ENCODE measurements at regions not wholly inside any gene's neighbourhood (a gene's known extent, or its start where the extent isn't known, plus 50 kb on each side); places are given as distances from the start of the nearest gene placed in this dataset.

GRCh38 chr12:33589576-33590114 lies 150.0 kb upstream of the SYT10 start (continued):
- TF ChIP-seq CHD2 (IDR thresholded peaks at IDR 0.05; ENCODE audit: low read length, partially characterized antibody) (no peak), RXRA (IDR thresholded peaks at IDR 0.05; ENCODE audit: borderline replicate concordance, low read depth) (no peak), NFIC (IDR thresholded peaks at IDR 0.05; ENCODE audit: borderline replicate concordance) (no peak), FOXJ3 (CRISPR knock-in tag; IDR thresholded peaks at IDR 0.05) (no peak), MEF2A (IDR thresholded peaks at IDR 0.05; ENCODE audit: borderline replicate concordance, low read depth) (no peak), GABPA (IDR thresholded peaks at IDR 0.05; ENCODE audit: low read depth) (no peak)

- WGBS (ENCODE audit: low lambda C conversion rate), result 11% methylated on average over 1 of the region's 1 CpG
- no peak overlapping the region for H3K4me3 ChIP-seq (ENCODE audit: low read depth in 2 of 2, low read length in 1 of 2)
- H3K9ac ChIP-seq, result no peak overlapping the region
- CTCF ChIA-PET, result no interaction called here
- H3K4me1 ChIP-seq (ENCODE audit: control insufficient read depth in 1 of 2, insufficient read depth in 2 of 2, low read depth in 1 of 2, low read length in 1 of 2), result no peaks in the 10 kb centered on the region
- H3K27ac ChIP-seq (ENCODE audit: low read depth in 2 of 2, low read length in 1 of 2), result no peak overlapping the region
- no peak overlapping the region for H3K4me2 ChIP-seq
- no peak overlapping the region for H2AFZ ChIP-seq (ENCODE audit: low read depth)
- H3F3A ChIP-seq (replicated peaks; ENCODE audit: insufficient read depth), result no peaks in the 10 kb centered on the region
- POLR2A ChIA-PET, result no interaction called here
- H3K36me3 ChIP-seq (replicated peaks in 1 of 2; ENCODE audit: control insufficient read depth in 1 of 2, insufficient read depth in 2 of 2, low read length in 1 of 2), result no peaks in the 10 kb centered on the region
- H4K20me1 ChIP-seq (ENCODE audit: insufficient read depth), result no peaks in the 10 kb centered on the region
- no peaks in the 10 kb centered on the region for H3K9me3 ChIP-seq
- no peaks in the 10 kb centered on the region for H3K9me2 ChIP-seq
- no peaks in the 10 kb centered on the region for H3K27me3 ChIP-seq (ENCODE audit: insufficient read depth)
- no peaks in the 10 kb centered on the region for H3K79me2 ChIP-seq (ENCODE audit: insufficient read depth)
- TF ChIP-seq RXRA (IDR thresholded peaks at IDR 0.05; ENCODE audit: borderline replicate concordance, low read depth), result no peak
- TF ChIP-seq EZH2phosphoT487 (IDR thresholded peaks at IDR 0.05; ENCODE audit: borderline replicate concordance, low read depth), result no peak
- TF ChIP-seq, protein P1, sequence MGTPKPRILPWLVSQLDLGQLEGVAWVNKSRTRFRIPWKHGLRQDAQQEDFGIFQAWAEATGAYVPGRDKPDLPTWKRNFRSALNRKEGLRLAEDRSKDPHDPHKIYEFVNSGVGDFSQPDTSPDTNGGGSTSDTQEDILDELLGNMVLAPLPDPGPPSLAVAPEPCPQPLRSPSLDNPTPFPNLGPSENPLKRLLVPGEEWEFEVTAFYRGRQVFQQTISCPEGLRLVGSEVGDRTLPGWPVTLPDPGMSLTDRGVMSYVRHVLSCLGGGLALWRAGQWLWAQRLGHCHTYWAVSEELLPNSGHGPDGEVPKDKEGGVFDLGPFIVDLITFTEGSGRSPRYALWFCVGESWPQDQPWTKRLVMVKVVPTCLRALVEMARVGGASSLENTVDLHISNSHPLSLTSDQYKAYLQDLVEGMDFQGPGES (IDR thresholded peaks at IDR 0.05; ENCODE audit: low read depth, low read length), result no peak
- TF ChIP-seq FOSL2 (IDR thresholded peaks at IDR 0.05; ENCODE audit: borderline replicate concordance, low read depth), result no peak
- TF ChIP-seq POLR2AphosphoS5 (IDR thresholded peaks at IDR 0.05; ENCODE audit: low read depth, low read length), result no peak
- no peak for TF ChIP-seq RCOR1 (IDR thresholded peaks at IDR 0.05; ENCODE audit: low read length)
- TF ChIP-seq MEF2A (IDR thresholded peaks at IDR 0.05; ENCODE audit: borderline replicate concordance, low read depth), result no peak
- no peak for TF ChIP-seq SMC3 (IDR thresholded peaks at IDR 0.05; ENCODE audit: low read depth, low read length)
- no peak for DNase-seq
Observed at GRCh38 chr12:33593753-33594152, 154.1 kb upstream of the SYT10 start.

DNA sequence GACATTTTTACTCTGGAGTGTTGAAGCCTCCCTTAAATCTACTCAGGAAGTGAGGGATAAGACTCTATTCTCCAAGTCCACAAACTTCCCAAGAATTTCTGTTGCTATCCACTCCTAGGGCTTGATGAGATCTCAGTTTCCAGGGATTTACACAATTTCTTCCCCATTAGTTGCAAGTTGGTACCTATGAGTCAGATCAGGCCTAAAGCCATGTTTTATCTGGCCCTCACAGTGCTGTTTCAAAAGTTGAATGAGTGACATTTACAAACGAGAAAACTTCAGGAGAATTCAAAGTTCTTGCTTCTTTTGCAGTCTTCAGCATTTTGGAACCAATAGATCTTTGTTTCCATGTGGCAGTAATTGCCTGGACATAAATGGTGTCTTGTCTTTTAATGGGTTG lies 156.4 kb upstream of the SYT10 start:
- no peak overlapping the region for H3K27ac ChIP-seq (ENCODE audit: low read depth in 2 of 2, low read length in 1 of 2)
- no peak overlapping the region for H3K4me3 ChIP-seq (ENCODE audit: low read depth in 2 of 2, low read length in 1 of 2)
- 0% methylated on average over 1 of the region's 1 CpG for WGBS (ENCODE audit: low lambda C conversion rate)
- no peak overlapping the region; the same call in 1 of the 2 replicates for H2AFZ ChIP-seq (ENCODE audit: low read depth)
- no peak overlapping the region for H3K9ac ChIP-seq
- CTCF ChIA-PET, result no interaction called here
- no peaks in the 10 kb centered on the region for H3K9me2 ChIP-seq
- no peak for TF ChIP-seq FOXM1 (IDR thresholded peaks at IDR 0.05; ENCODE audit: low read depth)
- no peak for TF ChIP-seq GABPA (IDR thresholded peaks at IDR 0.05; ENCODE audit: low read depth)
- no peak for TF ChIP-seq FOSL2 (IDR thresholded peaks at IDR 0.05; ENCODE audit: borderline replicate concordance, low read depth)
- TF ChIP-seq, protein P2, sequence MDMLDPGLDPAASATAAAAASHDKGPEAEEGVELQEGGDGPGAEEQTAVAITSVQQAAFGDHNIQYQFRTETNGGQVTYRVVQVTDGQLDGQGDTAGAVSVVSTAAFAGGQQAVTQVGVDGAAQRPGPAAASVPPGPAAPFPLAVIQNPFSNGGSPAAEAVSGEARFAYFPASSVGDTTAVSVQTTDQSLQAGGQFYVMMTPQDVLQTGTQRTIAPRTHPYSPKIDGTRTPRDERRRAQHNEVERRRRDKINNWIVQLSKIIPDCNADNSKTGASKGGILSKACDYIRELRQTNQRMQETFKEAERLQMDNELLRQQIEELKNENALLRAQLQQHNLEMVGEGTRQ (IDR thresholded peaks at IDR 0.05; ENCODE audit: borderline replicate concordance, low read depth, low read length), result no peak
- TF ChIP-seq SIN3A (IDR thresholded peaks at IDR 0.05; ENCODE audit: borderline replicate concordance, low read depth, low read length), result no peak
- TF ChIP-seq GATA2 (CRISPR knock-in tag; IDR thresholded peaks at IDR 0.05), result no peak
- no peak for TF ChIP-seq CHD2 (IDR thresholded peaks at IDR 0.05; ENCODE audit: low read length, partially characterized antibody)
- no peaks in the 10 kb centered on the region for H4K20me1 ChIP-seq (ENCODE audit: insufficient read depth)
- H3K79me2 ChIP-seq (ENCODE audit: insufficient read depth), result no peaks in the 10 kb centered on the region
- no peaks in the 10 kb centered on the region for H3K27me3 ChIP-seq (ENCODE audit: insufficient read depth)
- POLR2A ChIA-PET, result no interaction called here
- no peaks in the 10 kb centered on the region for H3K4me1 ChIP-seq (ENCODE audit: control insufficient read depth in 1 of 2, insufficient read depth in 2 of 2, low read depth in 1 of 2, low read length in 1 of 2)
- H3K36me3 ChIP-seq (replicated peaks in 1 of 2; ENCODE audit: control insufficient read depth in 1 of 2, insufficient read depth in 2 of 2, low read length in 1 of 2), result no peaks in the 10 kb centered on the region
- no peaks in the 10 kb centered on the region for H3F3A ChIP-seq (replicated peaks; ENCODE audit: insufficient read depth)
- no peaks in the 10 kb centered on the region for H3K9me3 ChIP-seq
- DNase-seq, result no peak
- H3K4me2 ChIP-seq, result no peak overlapping the region
